Cardiac fibroblast (primary cell): ENCODE measurements at regions not wholly inside any gene's neighbourhood (a gene's known extent, or its start where the extent isn't known, plus 50 kb on each side); places are given as distances from the start of the nearest gene placed in this dataset.
"Not testable (repeated sequence)": the region's sequence is repeated elsewhere in the genome, so short reads cannot be mapped to it uniquely, and the experiment has no call there.

Experiments
- DNase-seq, 2 donors: peaks; one replicate each; pipeline versions ENCODE4 v3.0.0 to v3.0.0-alpha.2; 2010; ENCODE audit warnings: low read depth in 2 of 2
- H3K4me3 ChIP-seq, 2 donors: replicated peaks in 1 of 2; 1 replicate in 1 of 2; 2 replicates in 1 of 2; pipeline ENCODE4 v1.5.1; 2011; ENCODE audit warnings: low read depth in 2 of 2, low read length in 2 of 2, mild to moderate bottlenecking in 2 of 2, moderate library complexity in 1 of 2
- CTCF ChIP-seq: IDR thresholded peaks from one replicate; pipeline ENCODE4 v1.5.1; 2011; ENCODE audit warnings: low read depth, mild to moderate bottlenecking, low read length, inconsistent platforms

GRCh38 chr13:44734201-44734707 lies 158.1 kb upstream of the TSC22D1 start:
- peak; percentile 33 to 70 for DNase-seq
- no peak overlapping the region for H3K4me3 ChIP-seq
- TF ChIP-seq CTCF: no peak

DNA sequence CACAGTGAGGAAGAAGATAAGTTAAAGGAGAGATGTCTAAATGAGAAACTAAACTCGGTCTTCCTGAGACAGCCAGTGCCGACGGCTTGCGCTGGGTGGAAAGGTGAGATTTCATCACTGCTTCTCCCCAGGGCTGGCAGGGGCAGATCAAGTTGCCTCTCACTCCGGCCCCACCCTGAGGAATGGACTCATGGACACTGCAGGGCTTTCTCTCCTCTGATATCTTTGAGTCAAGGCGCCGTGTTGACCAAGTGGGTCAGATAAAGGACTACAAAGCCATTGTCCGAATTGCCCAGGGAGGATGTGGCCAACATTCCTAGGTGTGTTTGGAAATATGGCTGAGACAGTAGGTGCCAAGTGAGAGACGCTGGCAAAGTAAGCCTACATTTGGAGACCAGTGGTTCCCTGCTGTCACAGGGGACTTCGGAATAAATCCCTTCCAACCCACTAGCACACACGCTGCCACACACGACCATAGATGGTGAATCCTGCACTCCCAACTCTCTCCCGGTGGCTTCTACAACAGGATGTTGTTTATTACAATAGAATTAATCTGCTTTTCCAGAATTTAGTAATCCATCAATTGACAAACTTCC lies 156.5 kb upstream of the TSC22D1 start:
- TF ChIP-seq CTCF: no peak
- no peak overlapping the region for H3K4me3 ChIP-seq
- DNase-seq: peak; percentile 40 to 60

DNA sequence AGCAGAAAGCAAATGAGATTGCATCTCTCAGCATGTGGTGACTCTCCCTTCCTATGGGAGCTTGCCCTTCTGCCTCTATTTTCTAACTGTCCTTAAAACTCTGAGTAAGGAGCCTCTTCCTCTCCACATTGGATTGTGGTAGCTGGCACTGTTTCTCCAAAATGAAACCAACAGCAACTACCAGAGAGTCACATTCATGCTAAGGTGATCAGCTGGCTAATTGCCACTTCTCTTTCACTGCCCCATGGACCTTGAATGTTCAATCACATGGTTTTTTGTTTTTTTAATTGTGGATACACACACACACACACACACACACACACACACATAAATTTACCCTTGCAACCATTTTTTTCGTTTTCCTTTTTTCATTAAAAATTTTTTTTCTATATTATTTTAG lies 154.7 kb upstream of the TSC22D1 start:
- no peak for TF ChIP-seq CTCF
- DNase-seq: no peak
- no peak overlapping the region for H3K4me3 ChIP-seq

- DNase-seq: no peak
- no peak for TF ChIP-seq CTCF
- no peak overlapping the region for H3K4me3 ChIP-seq
Measured at GRCh38 chr13:44730099-44730498, 154.0 kb upstream of the TSC22D1 start.

GRCh38 chr13:44727591-44727990 lies 151.5 kb upstream of the TSC22D1 start:
- DNase-seq, H3K4me3 ChIP-seq: not testable (repeated sequence)

- no peak for TF ChIP-seq CTCF
- no peak overlapping the region for H3K4me3 ChIP-seq
- no peak for DNase-seq
Measured at GRCh38 chr13:44726778-44727177, 150.6 kb upstream of the TSC22D1 start.

DNA sequence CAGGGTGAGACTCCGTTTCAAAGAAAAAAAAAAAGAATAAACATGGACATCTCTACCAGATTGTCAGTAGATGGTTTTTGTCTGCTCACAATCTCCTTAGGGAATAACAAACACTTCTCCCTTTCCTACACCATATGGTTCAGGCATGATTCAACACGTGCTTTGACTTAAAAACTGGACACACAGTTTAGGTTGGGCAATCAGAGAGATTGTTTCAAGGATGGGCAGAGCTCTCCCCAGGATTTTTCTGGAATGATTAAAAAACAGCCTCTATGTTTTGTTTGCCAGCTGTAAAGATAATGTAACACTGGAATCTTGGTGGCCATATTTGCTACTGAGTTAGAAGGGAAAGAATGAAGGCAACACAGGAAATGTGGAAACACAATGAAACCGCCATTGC lies 150.1 kb upstream of the TSC22D1 start:
- no peak overlapping the region for H3K4me3 ChIP-seq
- no peak for TF ChIP-seq CTCF
- DNase-seq: peak; percentile 94 to 96
